ENCODE measurements at regions not wholly inside any gene's neighbourhood (a gene's known extent, or its start where the extent isn't known, plus 50 kb on each side); places are given as distances from the start of the nearest gene placed in this dataset.

DNA sequence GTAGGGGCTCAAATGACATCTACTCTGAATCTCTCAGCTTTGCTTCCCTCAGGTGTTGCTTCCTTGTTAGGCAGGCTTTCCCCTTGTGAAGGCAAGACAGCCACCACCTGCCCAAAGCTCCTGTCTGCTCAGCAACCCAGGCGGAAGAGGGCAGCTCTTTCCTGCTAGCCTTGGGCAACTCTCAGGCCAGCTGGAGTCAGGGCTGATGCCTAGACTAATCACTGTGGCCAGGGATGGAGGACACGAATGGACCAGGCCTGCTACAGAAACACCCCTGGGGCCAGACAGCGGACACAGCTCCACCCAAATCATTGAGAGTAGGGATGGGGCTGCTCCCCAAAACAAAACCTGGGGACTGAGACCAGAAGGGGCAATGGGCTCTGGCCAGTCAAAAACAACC is 138.0 kb downstream of the MTX3 start:
- H3K27ac Mint-ChIP-seq: no peak overlapping the region
- ATAC-seq (ENCODE audit: low read depth): no peak
- H3K27me3 Mint-ChIP-seq: peaks cover 10% of the 10 kb centered on the region
- H3K4me1 Mint-ChIP-seq: no peaks in the 10 kb centered on the region
- DNase-seq: no peak
- no peak overlapping the region for H3K4me3 Mint-ChIP-seq
- no peaks in the 10 kb centered on the region for H3K9me3 Mint-ChIP-seq
- CTCF ChIA-PET: interaction anchor here (0.9 to 1.2 kb wide), 2 partner anchors 13 to 58 kb away, joined by 3 read pairs; no protein-coding TSS in a partner anchor
- POLR2A ChIA-PET: no interaction called here
- TF ChIP-seq, protein P1, sequence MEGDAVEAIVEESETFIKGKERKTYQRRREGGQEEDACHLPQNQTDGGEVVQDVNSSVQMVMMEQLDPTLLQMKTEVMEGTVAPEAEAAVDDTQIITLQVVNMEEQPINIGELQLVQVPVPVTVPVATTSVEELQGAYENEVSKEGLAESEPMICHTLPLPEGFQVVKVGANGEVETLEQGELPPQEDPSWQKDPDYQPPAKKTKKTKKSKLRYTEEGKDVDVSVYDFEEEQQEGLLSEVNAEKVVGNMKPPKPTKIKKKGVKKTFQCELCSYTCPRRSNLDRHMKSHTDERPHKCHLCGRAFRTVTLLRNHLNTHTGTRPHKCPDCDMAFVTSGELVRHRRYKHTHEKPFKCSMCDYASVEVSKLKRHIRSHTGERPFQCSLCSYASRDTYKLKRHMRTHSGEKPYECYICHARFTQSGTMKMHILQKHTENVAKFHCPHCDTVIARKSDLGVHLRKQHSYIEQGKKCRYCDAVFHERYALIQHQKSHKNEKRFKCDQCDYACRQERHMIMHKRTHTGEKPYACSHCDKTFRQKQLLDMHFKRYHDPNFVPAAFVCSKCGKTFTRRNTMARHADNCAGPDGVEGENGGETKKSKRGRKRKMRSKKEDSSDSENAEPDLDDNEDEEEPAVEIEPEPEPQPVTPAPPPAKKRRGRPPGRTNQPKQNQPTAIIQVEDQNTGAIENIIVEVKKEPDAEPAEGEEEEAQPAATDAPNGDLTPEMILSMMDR (IDR thresholded peaks at IDR 0.05): no peak
- intact Hi-C loops (cut with micrococcal nuclease): loop anchor here (10.0 kb wide), 1 partner anchor 148 kb away; no protein-coding TSS in a partner anchor
- H3K36me3 Mint-ChIP-seq (ENCODE audit: low read depth): no peaks in the 10 kb centered on the region

DNA sequence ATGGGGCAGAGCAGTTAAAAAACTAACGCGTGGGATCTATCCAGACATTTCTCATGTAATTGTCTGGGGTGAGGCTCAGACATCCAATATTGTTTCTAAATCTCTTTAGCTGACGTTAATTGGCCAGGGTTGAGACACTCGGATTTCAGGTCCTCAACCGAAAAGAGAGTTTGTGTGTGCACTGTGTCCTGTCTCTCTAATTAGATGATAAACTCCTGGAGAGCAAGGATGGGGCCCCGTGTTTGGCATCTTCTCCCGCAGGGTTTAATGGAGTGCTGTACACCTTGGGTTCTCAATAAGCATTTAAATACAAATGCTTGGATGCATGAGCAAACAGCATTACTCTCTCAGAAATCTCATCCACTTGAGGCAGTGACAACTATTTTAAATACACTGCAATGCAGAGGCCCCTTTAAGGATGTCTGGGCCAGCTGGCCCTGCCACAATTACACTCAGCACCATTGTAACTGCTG is 139.6 kb downstream of the MTX3 start:
- TF ChIP-seq, protein P1 (IDR thresholded peaks at IDR 0.05): no peak
- H3K27ac Mint-ChIP-seq: no peak overlapping the region
- CTCF ChIA-PET: no interaction called here
- H3K4me1 Mint-ChIP-seq: no peaks in the 10 kb centered on the region
- no peaks in the 10 kb centered on the region for H3K36me3 Mint-ChIP-seq (ENCODE audit: low read depth)
- intact Hi-C loops (cut with micrococcal nuclease): loop anchor here (10.0 kb wide), 1 partner anchor 147 kb away; no protein-coding TSS in a partner anchor
- no peak for DNase-seq
- ATAC-seq (ENCODE audit: low read depth): no peak
- no peak overlapping the region for H3K4me3 Mint-ChIP-seq
- peaks cover 12% of the 10 kb centered on the region for H3K27me3 Mint-ChIP-seq
- POLR2A ChIA-PET: no interaction called here
- H3K9me3 Mint-ChIP-seq: no peaks in the 10 kb centered on the region

DNA sequence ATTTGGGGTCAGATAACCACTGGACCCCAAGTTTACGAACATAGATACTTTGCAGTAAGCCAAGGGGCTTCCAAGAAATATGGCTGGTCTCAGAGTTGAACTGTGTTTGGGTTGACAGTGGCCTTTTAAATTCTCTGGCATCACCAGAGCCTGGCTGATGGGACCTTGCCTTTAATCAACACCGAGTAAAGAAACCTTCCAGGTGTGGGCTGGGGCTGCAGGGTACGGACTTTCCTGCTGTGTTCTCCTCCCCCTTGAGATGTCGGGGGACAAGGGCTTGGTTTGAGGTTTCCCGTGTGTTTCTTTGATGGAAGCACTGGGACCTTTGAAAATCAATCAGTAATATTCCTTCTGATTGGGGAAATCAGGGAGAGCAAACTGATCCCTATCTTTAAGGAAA is 140.1 kb downstream of the MTX3 start:
- ChIA-PET CTCF (no interaction called here), POLR2A (no interaction called here)
- DNase-seq (no peak), ATAC-seq (ENCODE audit: low read depth) (no peak)
- no peak overlapping the region for H3K4me3 Mint-ChIP-seq
- no peaks in the 10 kb centered on the region for H3K36me3 Mint-ChIP-seq (ENCODE audit: low read depth)
- peaks cover 12% of the 10 kb centered on the region for H3K27me3 Mint-ChIP-seq
- H3K9me3 Mint-ChIP-seq: no peaks in the 10 kb centered on the region
- TF ChIP-seq, protein P1 (IDR thresholded peaks at IDR 0.05): no peak
- intact Hi-C loops (cut with micrococcal nuclease): loop anchor here (10.0 kb wide), 1 partner anchor 146 kb away; no protein-coding TSS in a partner anchor
- no peaks in the 10 kb centered on the region for H3K4me1 Mint-ChIP-seq
- no peak overlapping the region for H3K27ac Mint-ChIP-seq

DNA sequence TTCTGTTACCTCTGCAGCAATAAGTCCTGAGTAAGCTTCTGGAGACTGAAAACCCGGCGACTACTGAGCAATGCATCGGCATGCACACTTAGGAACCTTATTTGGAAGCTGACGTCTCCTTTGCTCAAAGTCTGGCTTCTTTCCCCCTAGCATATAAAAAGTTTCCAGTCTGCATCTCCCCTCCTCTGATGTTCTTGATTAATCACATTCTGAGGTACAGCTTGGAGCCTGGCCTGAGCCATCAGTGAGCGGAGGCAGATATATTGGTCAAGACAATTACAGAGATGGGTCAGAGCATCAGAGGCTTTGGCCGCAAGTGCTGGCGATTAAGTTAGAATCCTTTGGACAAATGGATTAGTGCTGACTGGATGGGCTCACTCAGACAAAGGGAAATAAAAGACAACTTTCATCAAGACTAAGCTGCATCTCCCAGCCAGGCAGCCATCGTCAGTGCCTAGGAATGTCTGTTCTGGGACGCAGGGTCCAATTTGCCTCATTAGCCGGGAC is 140.7 kb downstream of the MTX3 start:
- ATAC-seq (ENCODE audit: low read depth) (no peak), DNase-seq (no peak)
- POLR2A ChIA-PET: no interaction called here
- Mint-ChIP-seq H3K27ac (no peak overlapping the region), H3K27me3 (peaks cover 12% of the 10 kb centered on the region), H3K4me3 (no peak overlapping the region), H3K36me3 (ENCODE audit: low read depth) (no peaks in the 10 kb centered on the region), H3K9me3 (no peaks in the 10 kb centered on the region), H3K4me1 (no peaks in the 10 kb centered on the region)
- CTCF ChIA-PET: no interaction called here
- intact Hi-C loops (cut with micrococcal nuclease): loop anchor here (10.0 kb wide), 1 partner anchor 146 kb away; no protein-coding TSS in a partner anchor
- TF ChIP-seq, protein P1 (IDR thresholded peaks at IDR 0.05): no peak

DNA sequence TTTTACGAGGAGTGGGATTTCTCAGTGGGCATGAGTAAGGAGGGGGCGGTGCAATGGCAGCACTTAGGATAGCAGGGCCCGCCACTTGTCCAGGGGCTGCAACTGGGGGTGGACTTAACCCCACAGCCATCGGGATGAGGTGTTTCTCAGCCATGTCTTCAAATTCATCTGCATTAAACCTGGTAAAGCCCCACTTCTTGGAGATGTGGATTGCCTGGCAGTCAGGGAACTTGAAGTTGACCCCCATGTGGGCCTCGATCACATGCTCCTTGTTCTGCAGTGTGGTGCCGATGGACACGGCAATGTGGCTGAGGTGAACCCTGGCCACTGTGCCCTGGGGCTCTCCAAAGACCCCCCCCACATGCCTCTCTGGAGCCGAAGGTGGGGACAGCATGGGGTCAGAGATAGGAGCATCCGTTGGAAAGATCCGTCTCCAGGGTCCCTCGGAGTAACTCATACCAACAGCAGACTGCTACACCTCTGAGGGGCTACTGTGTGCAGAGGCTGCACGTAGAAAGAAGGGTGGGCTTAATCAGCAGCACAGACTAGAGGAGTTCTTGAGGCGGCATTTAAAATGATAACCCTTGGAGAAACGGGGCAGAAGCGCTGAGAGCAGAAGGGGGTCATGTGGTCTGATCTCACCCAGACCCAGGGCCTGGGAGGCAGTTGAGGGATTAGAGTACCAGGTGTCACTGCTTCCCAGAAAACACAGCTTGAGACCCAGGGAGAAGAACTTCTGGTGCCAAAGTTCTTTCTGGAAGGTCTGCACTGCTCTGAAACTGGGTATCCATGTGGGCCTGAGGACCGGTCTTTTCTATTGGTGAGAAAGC is 141.4 kb downstream of the MTX3 start:
- H3K4me1 Mint-ChIP-seq: no peaks in the 10 kb centered on the region
- H3K27ac Mint-ChIP-seq: no peak overlapping the region
- CTCF ChIA-PET: no interaction called here
- POLR2A ChIA-PET: no interaction called here
- TF ChIP-seq, protein P1 (IDR thresholded peaks at IDR 0.05): no peak
- no peaks in the 10 kb centered on the region for H3K9me3 Mint-ChIP-seq
- H3K27me3 Mint-ChIP-seq: peaks cover 12% of the 10 kb centered on the region
- H3K4me3 Mint-ChIP-seq: no peak overlapping the region
- no peak for DNase-seq
- intact Hi-C loops (cut with micrococcal nuclease): loop anchor here (10.0 kb wide), 1 partner anchor 145 kb away; no protein-coding TSS in a partner anchor
- no peaks in the 10 kb centered on the region for H3K36me3 Mint-ChIP-seq (ENCODE audit: low read depth)
- ATAC-seq (ENCODE audit: low read depth): no peak
